ENCODE measurements at regions not wholly inside any gene's neighbourhood (a gene's known extent, or its start where the extent isn't known, plus 50 kb on each side); places are given as distances from the start of the nearest gene placed in this dataset.

DNA sequence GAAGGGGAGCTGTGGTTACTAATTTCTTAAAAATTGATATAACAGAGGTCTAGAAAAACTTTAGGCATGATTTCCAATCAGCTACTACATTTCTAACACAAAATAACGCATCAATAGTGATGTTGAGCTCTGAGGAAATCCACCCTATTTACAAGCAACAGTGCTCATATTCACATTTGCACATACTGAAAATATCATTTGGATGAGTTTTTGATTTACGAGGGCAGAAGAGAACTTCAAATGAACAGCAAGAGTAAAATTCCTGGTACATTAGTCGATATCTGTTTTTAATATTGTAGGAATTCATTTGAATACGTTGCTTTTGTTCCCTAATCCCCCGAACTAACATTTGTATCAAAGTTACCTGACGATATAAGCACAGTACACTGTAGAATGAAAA is 761.0 kb upstream of the POU3F3 start:
- H3K9me3 Mint-ChIP-seq (ENCODE audit: low read depth, unreplicated experiment), result peaks cover 22% of the 10 kb centered on the region

DNA sequence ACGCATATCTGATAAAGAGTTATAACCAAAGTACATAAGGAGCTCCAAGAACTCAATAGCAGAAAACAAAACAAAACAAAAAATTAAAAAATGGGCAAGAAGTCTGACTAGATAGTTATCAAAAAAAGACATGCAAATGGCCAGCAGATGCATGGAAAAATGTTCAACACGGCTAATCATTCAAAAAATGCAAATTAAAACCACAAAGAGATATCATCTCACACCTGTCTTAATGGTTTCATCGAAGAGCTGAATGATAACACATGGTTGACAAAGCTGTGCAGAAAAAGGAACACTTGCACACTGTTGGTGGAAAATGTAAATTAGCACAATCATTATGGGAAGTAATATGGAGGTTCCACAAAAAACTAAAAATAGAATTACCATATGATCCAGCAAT is 751.3 kb upstream of the POU3F3 start:
- TF ChIP-seq, protein P1, sequence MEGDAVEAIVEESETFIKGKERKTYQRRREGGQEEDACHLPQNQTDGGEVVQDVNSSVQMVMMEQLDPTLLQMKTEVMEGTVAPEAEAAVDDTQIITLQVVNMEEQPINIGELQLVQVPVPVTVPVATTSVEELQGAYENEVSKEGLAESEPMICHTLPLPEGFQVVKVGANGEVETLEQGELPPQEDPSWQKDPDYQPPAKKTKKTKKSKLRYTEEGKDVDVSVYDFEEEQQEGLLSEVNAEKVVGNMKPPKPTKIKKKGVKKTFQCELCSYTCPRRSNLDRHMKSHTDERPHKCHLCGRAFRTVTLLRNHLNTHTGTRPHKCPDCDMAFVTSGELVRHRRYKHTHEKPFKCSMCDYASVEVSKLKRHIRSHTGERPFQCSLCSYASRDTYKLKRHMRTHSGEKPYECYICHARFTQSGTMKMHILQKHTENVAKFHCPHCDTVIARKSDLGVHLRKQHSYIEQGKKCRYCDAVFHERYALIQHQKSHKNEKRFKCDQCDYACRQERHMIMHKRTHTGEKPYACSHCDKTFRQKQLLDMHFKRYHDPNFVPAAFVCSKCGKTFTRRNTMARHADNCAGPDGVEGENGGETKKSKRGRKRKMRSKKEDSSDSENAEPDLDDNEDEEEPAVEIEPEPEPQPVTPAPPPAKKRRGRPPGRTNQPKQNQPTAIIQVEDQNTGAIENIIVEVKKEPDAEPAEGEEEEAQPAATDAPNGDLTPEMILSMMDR (IDR thresholded peaks at IDR 0.05; ENCODE audit: unreplicated experiment), result no peak
- H3K9me3 Mint-ChIP-seq (ENCODE audit: low read depth, unreplicated experiment), result peaks cover 7% of the 10 kb centered on the region
- no peaks in the 10 kb centered on the region for H3K36me3 Mint-ChIP-seq (ENCODE audit: insufficient read depth, unreplicated experiment)
- no TSS peak for BruUV-seq (replicated peaks)
- DNase-seq, result no peak
- no peaks in the 10 kb centered on the region for H3K27me3 Mint-ChIP-seq (ENCODE audit: unreplicated experiment)
- intact Hi-C loops (cut with micrococcal nuclease; ENCODE audit: unreplicated experiment), result no loop called here
- H3K4me1 Mint-ChIP-seq (ENCODE audit: low read depth, unreplicated experiment), result no peaks in the 10 kb centered on the region
- CTCF ChIA-PET, result no interaction called here
- H3K27ac Mint-ChIP-seq (ENCODE audit: unreplicated experiment), result no peak overlapping the region
- no peak overlapping the region for H3K4me3 Mint-ChIP-seq (ENCODE audit: low read depth, unreplicated experiment)

More for the DNA sequence above, 761.0 kb upstream of the POU3F3 start:
- Mint-ChIP-seq H3K27ac (ENCODE audit: unreplicated experiment) (no peak overlapping the region), H3K4me1 (ENCODE audit: low read depth, unreplicated experiment) (no peaks in the 10 kb centered on the region), H3K4me3 (ENCODE audit: low read depth, unreplicated experiment) (no peak overlapping the region), H3K27me3 (ENCODE audit: unreplicated experiment) (no peaks in the 10 kb centered on the region), H3K36me3 (ENCODE audit: insufficient read depth, unreplicated experiment) (no peaks in the 10 kb centered on the region)
- CTCF ChIA-PET, result no interaction called here
- intact Hi-C loops (cut with micrococcal nuclease; ENCODE audit: unreplicated experiment), result no loop called here
- no TSS peak for BruUV-seq (replicated peaks)
- DNase-seq, result no peak
- TF ChIP-seq, protein P1 (IDR thresholded peaks at IDR 0.05; ENCODE audit: unreplicated experiment), result no peak

DNA sequence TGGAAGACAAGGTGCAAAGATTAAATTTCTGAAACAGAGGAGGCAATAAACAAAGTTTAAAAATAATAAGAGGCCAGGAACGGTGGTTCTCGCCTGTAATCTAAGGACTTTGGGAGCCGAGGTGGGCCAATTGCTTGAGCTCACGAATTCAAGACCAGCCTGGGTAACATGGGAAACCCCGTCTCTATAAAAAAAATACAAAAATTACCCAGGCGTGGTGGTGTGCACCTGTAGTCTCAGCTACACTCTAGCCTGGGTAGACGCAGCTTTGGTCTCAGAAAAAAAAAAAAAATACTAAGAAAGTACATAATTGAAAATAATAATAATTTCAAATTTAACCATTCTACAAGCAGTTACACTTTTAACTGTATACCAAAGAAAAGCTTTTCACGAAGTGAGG is 744.6 kb upstream of the POU3F3 start:
- H3K27me3 Mint-ChIP-seq (ENCODE audit: unreplicated experiment), result no peaks in the 10 kb centered on the region
- no TSS peak for BruUV-seq (replicated peaks)
- H3K36me3 Mint-ChIP-seq (ENCODE audit: insufficient read depth, unreplicated experiment), result no peaks in the 10 kb centered on the region
- no peak overlapping the region for H3K27ac Mint-ChIP-seq (ENCODE audit: unreplicated experiment)
- intact Hi-C loops (cut with micrococcal nuclease; ENCODE audit: unreplicated experiment), result no loop called here
- H3K4me1 Mint-ChIP-seq (ENCODE audit: low read depth, unreplicated experiment), result no peaks in the 10 kb centered on the region
- CTCF ChIA-PET, result interaction anchor here (0.6 to 0.7 kb wide), 2 partner anchors 22 to 926 kb away, joined by 3 read pairs; no protein-coding TSS in a partner anchor
- no peak overlapping the region for H3K4me3 Mint-ChIP-seq (ENCODE audit: low read depth, unreplicated experiment)
- peaks cover 7% of the 10 kb centered on the region for H3K9me3 Mint-ChIP-seq (ENCODE audit: low read depth, unreplicated experiment)
- DNase-seq, result no peak
- TF ChIP-seq, protein P1 (IDR thresholded peaks at IDR 0.05; ENCODE audit: unreplicated experiment), result no peak

DNA sequence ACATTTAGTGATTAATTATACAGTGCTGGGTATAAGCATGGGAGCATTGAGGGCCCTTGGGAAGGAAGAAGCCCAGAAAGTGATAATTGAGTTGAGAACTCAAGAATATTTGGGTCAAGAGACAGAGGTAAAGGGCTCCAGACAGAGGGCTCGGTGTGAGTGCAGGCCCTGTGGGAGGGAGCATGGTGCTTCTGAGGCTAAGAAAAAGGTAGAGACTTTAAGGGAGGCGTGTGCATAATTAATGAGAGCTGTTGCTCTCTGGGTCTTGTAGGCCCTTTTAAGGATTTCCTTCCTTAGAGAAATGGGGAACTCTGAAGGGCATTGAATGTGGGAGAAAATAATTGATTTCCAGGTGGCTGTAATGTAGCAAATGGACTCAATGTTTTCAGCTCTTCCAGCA is 735.0 kb upstream of the POU3F3 start:
- TF ChIP-seq, protein P1 (IDR thresholded peaks at IDR 0.05; ENCODE audit: unreplicated experiment), result no peak
- intact Hi-C loops (cut with micrococcal nuclease; ENCODE audit: unreplicated experiment), result no loop called here
- Mint-ChIP-seq H3K4me3 (ENCODE audit: low read depth, unreplicated experiment) (no peak overlapping the region), H3K27ac (ENCODE audit: unreplicated experiment) (no peak overlapping the region), H3K4me1 (ENCODE audit: low read depth, unreplicated experiment) (no peaks in the 10 kb centered on the region), H3K27me3 (ENCODE audit: unreplicated experiment) (no peaks in the 10 kb centered on the region), H3K9me3 (ENCODE audit: low read depth, unreplicated experiment) (peaks cover 13% of the 10 kb centered on the region), H3K36me3 (ENCODE audit: insufficient read depth, unreplicated experiment) (no peaks in the 10 kb centered on the region)
- BruUV-seq (replicated peaks), result no TSS peak
- CTCF ChIA-PET, result no interaction called here
- no peak for DNase-seq

Measured in Calu3 (cell line).